Jurkat, Clone E6-1 (cell line): ENCODE measurements at regions not wholly inside any gene's neighbourhood (a gene's known extent, or its start where the extent isn't known, plus 50 kb on each side); places are given as distances from the start of the nearest gene placed in this dataset.
"Not testable (repeated sequence)": the region's sequence is repeated elsewhere in the genome, so short reads cannot be mapped to it uniquely, and the experiment has no call there.

Experiments
- DNase-seq: peaks from one replicate; pipeline ENCODE4 v3.0.0-alpha.2; 2011; ENCODE audit warnings: low read depth, low spot score
- H3K4me3 ChIP-seq: 2 replicates; pipeline ENCODE4 v1.5.1; 2011; ENCODE audit warnings: mild to moderate bottlenecking, low read length, control low read depth, moderate library complexity

DNA sequence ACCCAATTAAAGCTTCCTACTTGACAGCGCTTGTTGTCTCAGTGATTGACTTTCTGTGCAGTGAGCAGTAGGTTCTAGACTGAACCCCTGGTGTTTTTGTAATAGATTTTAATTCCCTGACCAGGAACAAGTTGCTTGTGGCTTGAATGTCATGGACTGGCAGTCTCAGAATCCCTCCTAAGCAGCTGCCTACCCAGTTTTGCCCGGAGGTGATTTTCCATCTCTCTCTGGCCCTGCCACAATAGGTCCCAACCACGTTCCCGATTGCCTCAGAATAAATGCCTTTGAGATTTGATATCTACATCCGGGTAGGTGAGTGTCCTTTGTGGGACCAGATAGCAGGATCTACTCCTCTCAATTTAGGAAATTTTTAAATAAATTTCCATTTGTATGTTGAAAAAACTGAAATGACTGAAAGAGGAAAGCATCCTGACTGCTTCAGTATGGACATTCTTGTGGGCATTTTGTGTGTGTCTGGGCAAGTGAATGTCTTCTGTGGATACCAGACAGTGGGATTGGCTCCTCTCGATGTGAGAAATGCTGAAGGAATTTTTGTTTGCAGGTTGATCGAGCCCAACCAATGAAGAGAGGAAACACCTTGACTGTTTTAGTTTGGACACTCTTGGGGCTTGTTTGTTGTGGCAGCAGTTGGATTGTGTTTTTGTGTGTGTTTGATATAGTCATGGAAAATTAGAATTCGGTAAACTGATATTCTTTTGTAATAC is 1607.4 kb downstream of the C4orf33 start:
- H3K4me3 ChIP-seq, result no peak overlapping the region

GRCh38 chr4:130705023-130705422 is 1609.1 kb downstream of the C4orf33 start:
- no peak overlapping the region for H3K4me3 ChIP-seq

More for the DNA sequence above, 1607.4 kb downstream of the C4orf33 start:
- DNase-seq, result no peak

GRCh38 chr4:130712038-130712437 is 1616.1 kb downstream of the C4orf33 start:
- no peak overlapping the region for H3K4me3 ChIP-seq
- no peak for DNase-seq

More at GRCh38 chr4:130705023-130705422, 1609.1 kb downstream of the C4orf33 start:
- no peak for DNase-seq

GRCh38 chr4:130714006-130714405 is 1618.1 kb downstream of the C4orf33 start:
- DNase-seq, result no peak

GRCh38 chr4:130722361-130722760 is 1626.4 kb downstream of the C4orf33 start:
- H3K4me3 ChIP-seq, result no peak overlapping the region
- no peak for DNase-seq

More at GRCh38 chr4:130714006-130714405, 1618.1 kb downstream of the C4orf33 start:
- no peak overlapping the region for H3K4me3 ChIP-seq

DNA sequence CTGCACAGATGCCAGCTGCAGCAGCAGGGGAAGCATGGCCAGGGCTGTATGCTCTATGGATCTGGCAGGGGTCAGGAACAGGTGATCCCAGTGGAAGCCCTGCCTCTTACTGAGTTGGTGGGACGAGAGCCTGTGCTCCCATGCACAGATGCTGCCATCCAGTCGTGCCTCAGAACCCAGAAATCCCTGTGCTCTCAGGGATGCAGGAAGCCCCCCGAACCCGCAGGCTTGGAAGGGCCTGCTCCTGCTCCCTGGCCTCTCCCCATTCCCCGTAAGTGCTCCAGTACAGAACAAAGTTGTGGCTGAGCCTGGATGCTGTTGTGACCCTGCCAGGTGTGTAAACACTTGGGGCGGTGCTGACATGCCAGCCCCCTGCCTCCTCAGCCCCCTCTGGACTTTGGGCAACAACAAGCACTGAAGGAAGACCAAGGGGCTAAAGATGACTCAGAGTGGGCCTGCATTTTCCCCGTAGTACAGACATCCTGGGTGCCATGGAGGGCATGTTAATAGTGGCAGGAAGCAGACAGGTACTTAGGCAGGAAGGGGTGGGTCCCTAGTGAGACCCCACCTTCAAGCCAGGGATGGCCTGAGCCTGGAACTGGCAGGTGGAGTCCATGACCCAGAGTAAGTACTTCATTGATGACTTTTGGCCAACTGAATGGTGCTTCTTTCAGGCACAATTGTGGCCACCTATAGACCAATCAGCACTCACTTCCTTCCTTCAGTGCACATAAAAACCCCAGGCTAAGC is 1640.7 kb downstream of the C4orf33 start:
- H3K4me3 ChIP-seq, result no peak overlapping the region
- no peak for DNase-seq

GRCh38 chr4:130738233-130738632 is 1642.3 kb downstream of the C4orf33 start:
- H3K4me3 ChIP-seq, result no peak overlapping the region
- no peak for DNase-seq

DNA sequence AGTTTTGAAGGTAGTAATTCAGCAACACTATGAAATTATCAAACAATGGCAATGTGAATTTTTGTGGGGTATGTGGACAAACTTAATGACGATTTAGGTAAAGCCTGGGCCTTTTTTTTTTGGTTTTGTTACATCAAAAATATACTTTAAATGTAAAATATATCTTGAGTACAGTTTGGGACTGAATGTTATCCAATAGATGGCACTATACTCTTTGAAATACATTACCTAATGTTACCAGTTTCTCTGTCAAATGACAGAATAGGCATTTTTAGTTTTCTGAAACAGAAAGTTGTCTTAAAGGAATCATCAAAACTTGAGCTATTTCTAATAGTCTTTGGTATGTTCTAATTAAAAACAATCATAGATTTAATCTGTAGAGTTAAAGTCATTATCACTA is 1651.9 kb downstream of the C4orf33 start:
- no peak for DNase-seq
- no peak overlapping the region for H3K4me3 ChIP-seq

DNA sequence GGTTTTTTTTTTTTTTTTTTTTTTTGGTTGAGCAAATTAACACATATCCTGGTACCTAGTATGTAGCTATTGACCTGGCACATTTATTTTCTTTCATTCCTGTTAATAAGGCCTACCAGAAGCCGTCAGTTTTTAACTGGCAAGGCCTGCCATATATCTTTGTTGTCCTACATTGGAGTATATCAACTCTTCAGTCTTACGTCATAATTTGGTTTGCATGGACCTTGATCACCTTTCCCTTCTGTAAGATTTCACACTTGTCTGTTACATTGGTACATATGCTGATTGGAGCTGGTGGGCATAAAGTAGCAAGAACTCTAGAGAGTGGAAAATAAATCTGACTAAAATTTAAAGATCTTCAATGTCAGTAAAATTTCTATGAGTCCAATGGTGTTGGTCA is 1658.0 kb downstream of the C4orf33 start:
- no peak overlapping the region for H3K4me3 ChIP-seq
- DNase-seq, result no peak

DNA sequence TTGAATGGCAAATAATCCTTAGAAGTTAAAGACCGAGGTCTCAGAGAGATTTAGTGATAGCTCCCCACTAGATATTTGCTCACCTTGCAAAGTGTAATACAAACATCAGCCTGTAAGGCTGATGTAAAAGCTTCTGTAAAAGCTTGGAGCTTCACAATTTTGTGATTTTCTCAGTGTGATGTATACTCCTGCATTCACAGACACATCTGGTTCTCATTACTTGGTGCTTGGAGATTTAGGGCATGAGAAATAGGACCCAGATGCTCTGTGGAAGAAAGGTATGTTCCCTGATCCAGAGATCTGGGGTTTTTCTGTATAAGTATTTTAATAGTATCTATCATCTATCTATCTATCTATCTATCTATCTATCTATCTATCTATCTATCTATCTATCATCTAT is 1664.3 kb downstream of the C4orf33 start:
- DNase-seq, result no peak
- no peak overlapping the region for H3K4me3 ChIP-seq

DNA sequence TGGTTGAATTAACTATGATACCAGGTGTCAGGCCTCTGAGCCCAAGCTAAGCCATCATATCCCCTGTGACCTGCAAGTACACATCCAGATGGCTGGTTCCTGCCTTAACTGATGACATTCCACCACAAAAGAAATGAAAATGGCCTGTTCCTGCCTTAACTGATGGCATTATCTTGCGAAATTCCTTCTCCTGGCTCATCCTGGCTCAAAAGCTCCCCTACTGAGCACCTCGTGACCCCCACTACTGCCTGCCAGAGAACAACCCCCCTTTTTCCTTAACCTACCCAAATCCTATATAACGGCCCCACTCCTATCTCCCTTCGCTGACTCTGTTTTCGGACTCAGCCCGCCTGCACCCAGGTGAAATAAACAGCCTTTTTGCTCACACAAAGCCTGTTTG is 1671.4 kb downstream of the C4orf33 start:
- not testable (repeated sequence) for H3K4me3 ChIP-seq, DNase-seq

DNA sequence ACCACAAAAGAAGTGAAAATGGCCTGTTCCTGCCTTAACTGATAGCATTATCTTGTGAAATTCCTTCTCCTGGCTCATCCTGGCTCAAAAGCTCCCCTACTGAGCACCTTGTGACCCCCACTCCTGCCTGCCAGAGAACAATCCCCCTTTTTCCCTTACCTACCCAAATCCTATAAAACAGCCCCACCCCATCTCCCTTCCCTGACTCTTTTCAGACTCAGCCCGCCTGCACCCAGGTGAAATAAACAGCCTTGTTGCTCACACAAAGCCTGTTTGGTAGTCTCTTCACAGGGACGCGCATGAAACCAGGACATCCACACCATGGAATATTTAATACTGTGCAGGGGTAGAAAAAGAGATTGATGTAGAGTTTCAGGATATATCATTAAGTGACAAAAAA is 1677.0 kb downstream of the C4orf33 start:
- not testable (repeated sequence) for DNase-seq, H3K4me3 ChIP-seq

DNA sequence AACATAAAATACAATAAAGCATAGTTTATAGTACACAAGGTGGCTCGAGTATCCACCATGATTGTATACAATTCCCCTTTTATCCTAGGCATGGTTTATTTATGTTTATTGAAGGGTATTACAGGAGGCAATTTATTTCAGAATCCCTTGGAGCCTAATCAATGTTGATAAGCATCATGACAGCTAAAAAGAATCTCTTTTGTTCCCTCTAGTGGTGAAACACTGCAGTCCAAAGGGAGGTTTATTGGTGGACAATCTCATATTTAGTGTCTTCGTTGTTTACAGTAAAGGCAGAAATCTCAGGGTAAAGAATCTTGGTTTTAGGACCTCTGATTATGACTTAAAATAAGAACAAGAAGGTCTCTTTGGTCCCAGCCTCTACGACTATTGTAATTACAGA is 1712.5 kb downstream of the C4orf33 start:
- no peak overlapping the region for H3K4me3 ChIP-seq
- peak; percentile 4 for DNase-seq

DNA sequence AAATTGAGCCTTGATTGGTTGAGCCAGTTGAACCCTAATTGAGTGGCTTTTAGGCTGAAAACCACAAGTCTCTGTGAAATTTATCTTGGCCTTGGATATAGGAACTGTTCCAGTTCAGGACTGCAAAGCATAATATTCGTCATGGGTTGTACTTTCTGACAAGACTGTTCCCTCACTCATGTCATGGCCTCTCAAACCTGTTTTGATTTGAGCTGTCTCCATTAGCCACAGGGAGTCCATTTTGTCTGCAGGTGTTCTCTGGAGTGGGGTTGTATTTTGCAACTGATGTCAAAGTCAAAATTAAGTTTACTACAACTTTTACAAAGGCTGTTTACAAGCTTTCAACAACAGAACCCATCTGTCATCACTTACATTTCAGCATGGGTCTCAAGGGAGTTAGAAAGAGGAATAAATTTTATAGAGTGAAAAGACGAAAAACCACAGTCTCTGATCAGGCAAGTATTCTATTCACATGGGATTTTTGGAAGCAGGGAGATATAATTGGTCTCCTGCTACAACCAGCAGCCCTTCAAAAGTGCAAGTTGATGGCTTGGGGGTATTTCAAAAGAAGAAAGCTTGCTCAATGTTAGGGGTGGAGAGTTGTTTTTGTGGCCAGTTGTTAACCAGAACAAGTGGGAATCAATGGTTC is 1716.3 kb downstream of the C4orf33 start:
- no peak overlapping the region for H3K4me3 ChIP-seq
- no peak for DNase-seq

DNA sequence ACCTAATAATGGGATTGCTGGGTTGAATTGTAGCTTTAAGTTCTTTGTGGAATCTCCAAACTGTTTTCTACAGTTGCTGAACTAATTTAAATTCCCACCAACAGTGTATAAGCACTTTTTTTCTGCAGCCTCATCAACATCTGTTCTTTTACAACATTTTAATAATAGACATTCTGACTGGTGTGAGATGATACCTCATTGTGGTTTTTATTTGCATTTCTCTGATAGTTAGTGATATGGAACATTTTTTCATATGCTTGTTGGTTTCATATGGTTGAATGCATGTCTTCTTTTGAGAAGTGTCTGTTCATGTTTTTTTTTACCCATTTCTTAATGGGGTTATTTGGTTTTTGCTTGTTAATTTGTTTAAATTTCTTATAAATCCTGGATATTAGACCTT is 1718.9 kb downstream of the C4orf33 start:
- no peak overlapping the region for H3K4me3 ChIP-seq
- DNase-seq, result no peak

GRCh38 chr4:130820448-130820847 is 1724.5 kb downstream of the C4orf33 start:
- H3K4me3 ChIP-seq, result no peak overlapping the region
- no peak for DNase-seq

- no peak overlapping the region for H3K4me3 ChIP-seq
- no peak for DNase-seq
These were observed 1729.3 kb downstream of the C4orf33 start for GRCh38 chr4:130825284-130825683.

GRCh38 chr4:130850019-130850524 is 1754.1 kb downstream of the C4orf33 start:
- H3K4me3 ChIP-seq, result no peak overlapping the region
- no peak for DNase-seq

GRCh38 chr4:130851107-130851506 is 1755.2 kb downstream of the C4orf33 start:
- H3K4me3 ChIP-seq, result no peak overlapping the region
- DNase-seq, result no peak

- H3K4me3 ChIP-seq, result no peak overlapping the region
- no peak for DNase-seq
These were observed 1756.0 kb downstream of the C4orf33 start for GRCh38 chr4:130851932-130852331.
